ENCODE measurements at regions not wholly inside any gene's neighbourhood (a gene's known extent, or its start where the extent isn't known, plus 50 kb on each side); places are given as distances from the start of the nearest gene placed in this dataset.

GRCh38 chr16:59759296-59759695 is 1025.2 kb upstream of the GOT2 start:
- DNase-seq = no peak

DNA sequence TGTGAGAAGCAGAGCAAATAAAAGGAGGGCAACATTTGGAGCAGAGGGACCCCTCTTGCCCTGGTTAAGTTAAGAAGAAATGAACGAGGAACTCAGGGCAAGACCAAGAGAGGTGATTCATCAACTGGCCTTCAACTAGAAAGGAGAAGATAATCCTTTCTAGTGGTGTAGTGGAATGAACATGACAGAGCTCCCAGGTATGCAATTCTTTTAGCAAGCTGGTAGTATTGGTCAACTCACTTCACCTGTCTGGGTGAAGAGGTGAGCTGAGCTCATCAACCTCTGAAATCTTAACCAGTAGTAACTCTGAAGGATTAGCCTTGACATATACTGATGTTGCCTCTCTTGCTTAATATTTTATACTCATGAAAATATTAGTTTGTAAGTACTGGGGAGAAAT is 1024.7 kb upstream of the GOT2 start:
- DNase-seq = no peak

GRCh38 chr16:59754854-59755253 is 1020.7 kb upstream of the GOT2 start:
- no peak for DNase-seq

- no peak for DNase-seq
Observed at GRCh38 chr16:59749662-59750336, 1015.7 kb upstream of the GOT2 start.

DNA sequence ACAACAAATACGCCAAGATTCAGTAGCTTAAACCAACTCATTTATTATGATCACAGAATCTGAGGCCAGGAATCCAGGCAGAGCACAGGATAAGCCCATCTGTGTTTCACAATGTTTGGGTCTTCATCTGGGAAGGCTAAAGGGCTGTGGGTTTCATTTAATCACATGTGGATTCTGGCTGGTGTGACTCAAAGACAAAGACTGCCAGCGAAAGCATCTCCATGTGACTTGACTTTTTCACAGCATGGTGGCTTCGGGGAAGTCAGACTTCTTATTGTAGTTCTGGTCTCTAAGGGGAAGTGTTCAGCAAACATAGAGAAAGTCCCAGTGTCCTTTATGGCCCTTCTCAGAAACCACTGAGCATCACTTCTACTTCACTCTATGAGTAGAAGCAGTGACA is 1014.4 kb upstream of the GOT2 start:
- DNase-seq = no peak

DNA sequence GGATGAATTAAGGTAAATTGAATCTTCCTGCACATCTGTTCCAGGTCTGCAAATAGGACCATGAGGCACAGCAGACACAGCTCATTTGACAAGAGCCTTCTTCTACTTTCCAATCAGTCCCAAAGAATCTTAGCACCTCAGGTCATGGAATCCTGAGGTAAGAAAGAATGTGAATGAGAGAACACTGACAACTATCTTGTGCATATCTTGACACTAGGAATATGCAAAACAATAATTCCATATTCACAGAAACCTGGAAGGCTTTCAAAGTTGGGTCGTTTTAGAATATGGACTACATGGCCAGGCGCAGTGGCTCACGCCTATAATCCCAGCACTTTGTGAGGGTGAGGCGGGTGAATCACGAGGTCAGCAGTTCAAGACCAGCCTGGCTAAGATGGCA is 1009.4 kb upstream of the GOT2 start:
- no peak for DNase-seq

DNA sequence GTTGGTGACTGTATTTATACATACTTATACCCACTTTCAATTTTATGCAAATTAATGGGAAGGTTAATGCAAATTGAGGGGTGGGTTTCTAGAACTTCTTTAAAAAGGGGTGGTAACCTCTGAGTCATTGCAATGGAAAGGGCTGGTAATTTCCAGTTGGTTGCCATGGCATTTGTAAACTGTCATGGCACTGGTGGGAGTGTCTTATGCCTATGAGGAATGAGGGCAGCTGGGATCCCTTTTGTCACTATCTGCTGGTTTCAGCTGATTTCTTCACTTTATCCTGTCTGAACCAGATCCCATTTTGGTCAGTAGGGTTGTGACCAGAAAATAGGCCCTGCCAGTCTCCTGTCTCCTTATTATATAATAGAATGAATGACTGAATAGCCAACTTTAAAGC is 1006.7 kb upstream of the GOT2 start:
- no peak for DNase-seq

DNA sequence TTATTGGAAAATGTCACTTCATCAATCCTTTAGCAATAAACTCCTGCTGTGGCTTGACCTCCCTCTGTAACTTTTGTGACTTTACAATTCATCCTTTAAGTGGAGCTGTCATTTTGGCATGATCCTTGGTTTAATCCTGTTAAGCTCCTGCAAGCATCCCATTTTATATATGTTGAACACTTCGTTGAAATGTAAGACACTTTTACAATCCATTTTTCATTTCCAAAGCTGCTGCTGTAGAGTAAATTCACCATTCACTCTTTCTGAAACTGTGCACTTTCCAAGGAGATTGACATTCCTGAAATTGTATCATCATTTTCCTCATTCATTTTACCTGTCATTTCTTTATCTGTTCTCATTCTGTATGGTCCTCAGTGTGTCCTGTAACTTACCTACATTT is 1003.2 kb upstream of the GOT2 start:
- DNase-seq = no peak

DNA sequence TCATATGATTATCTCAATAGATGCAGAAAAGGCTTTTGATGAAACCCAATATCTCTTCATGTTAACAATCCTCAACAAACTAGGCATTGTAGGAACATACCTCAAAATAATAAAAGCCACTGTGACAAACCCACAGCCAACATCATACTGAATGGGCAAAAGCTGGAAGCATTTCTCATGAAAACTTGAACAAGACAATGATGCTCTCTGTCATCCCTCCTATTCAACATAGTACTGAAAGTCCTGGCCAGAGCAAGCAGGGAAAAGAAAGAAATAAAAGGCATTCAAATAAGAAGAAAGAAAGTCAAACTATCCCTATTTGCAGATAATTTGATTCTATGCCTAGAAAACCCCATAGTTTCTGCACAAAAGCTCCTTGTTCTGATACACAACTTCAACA is 999.2 kb upstream of the GOT2 start:
- DNase-seq = no peak

DNA sequence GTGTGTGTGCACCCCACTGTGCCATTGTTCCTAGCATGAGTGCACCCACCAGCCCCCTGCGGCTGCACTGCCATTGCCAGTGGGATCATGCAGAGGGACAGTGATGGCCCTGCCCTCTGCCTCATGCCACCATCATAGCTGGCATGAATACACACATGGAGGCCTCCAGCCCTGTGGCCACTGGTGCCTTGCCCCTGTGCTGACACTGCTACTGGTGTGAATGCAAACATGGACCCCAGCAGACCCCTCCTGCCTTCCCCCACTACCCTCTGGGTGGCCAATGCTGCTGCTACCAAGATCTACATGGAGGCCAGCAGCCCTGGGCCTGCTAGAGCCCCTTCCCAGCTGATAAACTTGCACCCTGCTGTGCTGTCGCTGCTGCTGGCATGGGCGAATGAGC is 995.5 kb upstream of the GOT2 start:
- DNase-seq = no peak

DNA sequence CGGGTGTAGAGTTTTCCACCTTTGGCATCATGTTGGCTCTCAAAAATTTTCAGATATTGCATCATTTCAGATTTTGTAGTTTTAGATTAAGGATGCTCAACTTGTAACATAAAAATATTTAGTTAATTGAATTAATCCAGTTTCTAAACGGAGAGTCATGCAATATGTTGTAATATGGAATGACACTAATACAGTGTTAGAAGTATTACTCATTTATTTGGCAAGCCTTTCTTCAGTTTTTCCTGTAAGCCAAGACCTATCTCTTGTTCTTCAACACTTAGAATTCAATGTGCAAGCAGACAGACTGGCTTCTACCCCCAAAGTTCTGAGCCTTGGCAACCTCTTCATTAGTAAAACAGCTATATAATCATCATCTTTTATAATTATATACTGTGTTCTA is 985.0 kb upstream of the GOT2 start:
- no peak for DNase-seq

- no peak for DNase-seq
Observed at GRCh38 chr16:59707436-59708226, 973.5 kb upstream of the GOT2 start.

GRCh38 chr16:59701963-59702930 is 968.1 kb upstream of the GOT2 start:
- no peak for DNase-seq

GRCh38 chr16:59699786-59700185 is 965.7 kb upstream of the GOT2 start:
- no peak for DNase-seq

DNA sequence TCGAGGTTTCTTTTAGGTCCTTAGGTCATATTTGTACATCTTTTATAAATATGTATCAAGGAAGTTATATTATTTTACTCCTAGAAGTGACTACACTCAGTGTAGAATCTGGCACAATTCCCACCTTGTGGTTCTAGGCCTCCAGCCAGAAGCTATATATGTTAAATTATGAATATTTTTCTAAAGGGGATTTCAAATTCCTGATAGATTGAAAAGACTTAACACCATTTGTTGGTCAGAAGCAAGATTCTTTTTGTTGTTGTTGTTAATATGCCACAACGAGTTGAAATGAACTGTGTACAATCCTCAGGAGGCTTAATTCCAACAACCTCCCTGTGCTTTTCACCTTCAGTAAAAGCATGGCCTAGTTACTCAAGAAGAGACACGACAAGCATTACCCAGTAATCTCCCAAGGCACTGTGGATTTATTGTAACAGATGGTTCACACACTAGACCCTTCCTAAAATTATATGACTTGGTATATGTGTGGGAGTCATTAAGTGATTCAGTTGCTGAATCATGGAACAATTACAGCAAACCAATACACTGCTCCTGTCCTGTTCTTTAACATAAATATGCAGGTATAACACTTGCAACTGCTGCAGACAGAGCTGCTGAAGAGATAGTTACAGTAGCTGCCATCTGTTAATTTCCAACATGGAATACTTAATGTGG is 964.4 kb upstream of the GOT2 start:
- DNase-seq = no peak

DNA sequence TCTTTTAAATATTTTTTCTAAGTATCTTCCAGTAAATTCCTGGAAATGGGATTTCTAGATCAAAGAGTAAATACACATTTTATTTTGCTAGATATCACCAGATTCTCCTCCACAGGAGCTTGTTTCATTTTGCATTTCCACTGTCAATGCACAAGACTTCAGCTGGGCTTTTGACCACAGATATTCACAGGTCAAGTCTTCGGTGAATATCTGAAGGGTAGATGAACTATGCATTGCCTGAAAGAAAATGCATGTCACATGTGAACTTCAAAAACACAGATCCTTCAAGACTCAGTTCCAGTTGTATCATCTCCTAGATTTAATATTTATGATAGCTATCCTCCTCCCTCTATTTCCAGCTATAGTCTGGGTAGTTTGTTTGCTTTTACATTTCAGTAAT is 963.6 kb upstream of the GOT2 start:
- DNase-seq = no peak

- no peak for DNase-seq
Observed at GRCh38 chr16:59697236-59697635, 963.1 kb upstream of the GOT2 start.

- no peak for DNase-seq
Observed at GRCh38 chr16:59696495-59696894, 962.4 kb upstream of the GOT2 start.

DNA sequence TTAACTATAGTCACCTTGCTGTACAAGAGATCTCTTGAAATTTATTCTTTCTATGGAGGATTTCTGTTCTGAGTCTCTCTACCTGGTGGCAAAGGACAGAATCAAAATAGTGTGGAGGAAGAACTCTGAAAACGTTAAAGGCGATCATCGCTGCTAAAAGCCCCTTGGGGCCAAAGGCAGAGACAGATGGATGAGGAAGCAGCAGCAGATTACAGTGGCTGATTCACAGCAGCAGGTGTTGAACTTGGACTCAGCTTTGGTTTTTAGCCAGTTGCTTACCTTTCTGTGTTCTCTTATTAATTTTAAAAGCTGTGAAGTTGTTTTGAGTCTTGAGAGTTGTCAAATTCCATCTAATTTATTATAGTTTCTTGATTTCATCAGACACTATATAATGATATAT is 956.1 kb upstream of the GOT2 start:
- no peak for DNase-seq

DNA sequence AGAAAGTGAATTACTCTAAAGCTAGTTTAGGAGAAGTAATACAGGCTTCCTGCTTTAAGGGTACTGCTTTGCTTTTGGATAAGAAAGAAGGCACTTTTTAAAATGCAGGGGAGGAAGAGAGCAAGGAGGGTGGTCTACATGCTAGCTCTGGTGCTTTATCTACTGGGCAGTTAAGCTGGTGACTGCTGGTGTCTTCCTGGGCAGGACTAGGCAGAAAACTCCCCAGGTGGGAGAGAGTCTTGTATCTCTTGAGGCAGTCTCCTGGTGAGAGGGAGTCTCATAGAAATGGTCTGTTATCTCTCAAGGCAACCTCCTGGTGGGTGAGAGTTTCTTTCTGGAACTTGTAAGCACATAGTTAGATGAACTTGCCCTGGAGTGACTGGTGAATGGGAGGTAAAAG is 953.9 kb upstream of the GOT2 start:
- no peak for DNase-seq

- no peak for DNase-seq
Observed at GRCh38 chr16:59686405-59686804, 952.3 kb upstream of the GOT2 start.

DNA sequence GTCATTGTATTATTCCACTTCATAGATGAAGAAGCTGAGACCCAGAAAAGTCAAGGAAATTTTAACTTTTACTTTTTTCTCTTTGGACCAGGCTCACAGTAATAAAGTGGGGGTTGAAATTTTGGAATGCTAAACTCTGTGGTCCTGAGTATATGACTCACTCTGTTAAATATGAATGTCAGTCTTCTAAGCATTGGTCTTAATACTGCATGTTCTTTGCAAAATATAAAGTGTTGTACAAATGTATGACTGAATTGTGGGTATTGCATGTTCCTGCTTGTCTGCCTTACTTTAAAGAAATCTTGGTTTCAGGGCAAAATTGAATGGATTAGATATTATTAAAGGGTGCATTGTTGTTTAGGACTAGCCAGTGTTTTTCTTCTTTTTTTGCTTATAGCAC is 950.8 kb upstream of the GOT2 start:
- no peak for DNase-seq

- no peak for DNase-seq
Observed at GRCh38 chr16:59683709-59684108, 949.6 kb upstream of the GOT2 start.
